Fibroblast of villous mesenchyme (primary cell): ENCODE measurements at regions not wholly inside any gene's neighbourhood (a gene's known extent, or its start where the extent isn't known, plus 50 kb on each side); places are given as distances from the start of the nearest gene placed in this dataset.

Experiments used
- DNase-seq: peaks from one replicate; pipeline ENCODE4 v3.0.0-alpha.2; 2010; ENCODE audit warnings: low read depth
- H3K4me3 ChIP-seq: 2 replicates; pipeline ENCODE4 v1.5.1; 2011; ENCODE audit warnings: low read depth, mild to moderate bottlenecking, low read length
- TF ChIP-seq, protein P1 (sequence below): IDR thresholded peaks from 2 replicates; pipeline ENCODE4 v1.5.1; 2012; ENCODE audit warnings: low read depth, mild to moderate bottlenecking, low read length; ENCODE audit not compliant: insufficient read depth

DNA sequence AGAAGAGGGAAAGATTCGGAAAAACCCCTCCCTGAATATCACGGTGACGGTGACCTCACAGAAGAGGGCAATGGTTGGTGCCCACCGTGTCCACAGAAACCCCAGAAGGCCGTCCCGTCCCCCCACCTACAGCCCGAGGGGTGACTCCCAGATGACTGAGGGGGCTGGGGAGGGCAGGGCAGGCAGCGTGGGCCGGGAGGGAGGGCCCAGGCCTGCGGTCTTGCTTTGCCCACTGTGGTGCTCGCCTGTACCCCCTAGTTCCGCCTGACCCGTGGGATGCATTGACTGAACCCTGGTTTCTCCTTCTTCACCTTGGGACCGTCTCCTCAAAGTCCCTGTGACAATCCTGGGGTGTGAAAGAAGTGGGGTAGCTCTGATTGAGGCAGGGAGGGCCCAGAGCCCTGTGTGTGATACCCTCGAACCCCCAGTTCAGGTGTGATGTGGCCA lies 526.7 kb downstream of the BRD1 start:
- TF ChIP-seq, protein P1, sequence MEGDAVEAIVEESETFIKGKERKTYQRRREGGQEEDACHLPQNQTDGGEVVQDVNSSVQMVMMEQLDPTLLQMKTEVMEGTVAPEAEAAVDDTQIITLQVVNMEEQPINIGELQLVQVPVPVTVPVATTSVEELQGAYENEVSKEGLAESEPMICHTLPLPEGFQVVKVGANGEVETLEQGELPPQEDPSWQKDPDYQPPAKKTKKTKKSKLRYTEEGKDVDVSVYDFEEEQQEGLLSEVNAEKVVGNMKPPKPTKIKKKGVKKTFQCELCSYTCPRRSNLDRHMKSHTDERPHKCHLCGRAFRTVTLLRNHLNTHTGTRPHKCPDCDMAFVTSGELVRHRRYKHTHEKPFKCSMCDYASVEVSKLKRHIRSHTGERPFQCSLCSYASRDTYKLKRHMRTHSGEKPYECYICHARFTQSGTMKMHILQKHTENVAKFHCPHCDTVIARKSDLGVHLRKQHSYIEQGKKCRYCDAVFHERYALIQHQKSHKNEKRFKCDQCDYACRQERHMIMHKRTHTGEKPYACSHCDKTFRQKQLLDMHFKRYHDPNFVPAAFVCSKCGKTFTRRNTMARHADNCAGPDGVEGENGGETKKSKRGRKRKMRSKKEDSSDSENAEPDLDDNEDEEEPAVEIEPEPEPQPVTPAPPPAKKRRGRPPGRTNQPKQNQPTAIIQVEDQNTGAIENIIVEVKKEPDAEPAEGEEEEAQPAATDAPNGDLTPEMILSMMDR, result no peak
- DNase-seq, result no peak

DNA sequence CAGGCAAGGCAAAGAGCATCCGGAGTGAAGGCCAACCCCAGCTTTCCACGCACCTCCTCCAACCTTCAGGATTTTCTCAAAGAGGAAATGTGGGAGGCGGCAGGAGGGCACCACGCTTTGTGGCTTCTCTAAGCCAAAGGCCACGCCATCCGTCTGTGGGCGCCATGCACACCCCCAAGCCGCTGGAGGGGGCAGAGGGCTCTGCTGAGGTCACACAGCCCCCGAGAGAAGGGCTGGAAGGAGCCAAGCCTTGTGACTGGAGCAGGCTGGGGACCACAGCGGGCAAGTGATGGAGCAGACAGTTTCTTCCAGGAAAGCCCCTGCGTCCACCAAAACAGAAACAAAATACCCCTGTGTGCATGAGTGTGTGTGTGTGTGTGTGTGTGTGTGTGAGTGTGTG lies 527.4 kb downstream of the BRD1 start:
- no peak overlapping the region for H3K4me3 ChIP-seq
- no peak for DNase-seq
- TF ChIP-seq, protein P1, result no peak

More for the DNA sequence above, 526.7 kb downstream of the BRD1 start:
- H3K4me3 ChIP-seq, result no peak overlapping the region

DNA sequence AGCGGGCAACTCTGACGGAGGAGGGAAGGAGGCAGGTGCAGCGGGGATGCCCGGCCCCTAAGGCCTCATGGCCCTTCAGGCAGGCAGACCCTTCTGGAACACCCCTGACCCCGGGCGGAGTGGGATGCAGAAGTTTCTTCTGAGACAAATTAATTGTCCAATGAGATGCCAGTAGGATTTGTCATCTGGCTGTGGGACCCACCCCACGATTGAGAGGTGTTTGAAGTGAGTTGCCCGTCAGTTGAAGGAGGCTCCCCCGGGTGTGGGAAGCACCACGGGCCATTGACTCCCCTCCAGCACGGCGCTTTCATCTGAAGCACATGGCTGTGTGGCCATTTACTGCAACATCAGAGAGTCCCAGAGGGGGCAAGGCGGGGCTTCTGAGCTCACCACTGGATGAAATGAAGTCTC lies 527.8 kb downstream of the BRD1 start:
- DNase-seq, result no peak
- H3K4me3 ChIP-seq, result no peak overlapping the region
- TF ChIP-seq, protein P1, result no peak

DNA sequence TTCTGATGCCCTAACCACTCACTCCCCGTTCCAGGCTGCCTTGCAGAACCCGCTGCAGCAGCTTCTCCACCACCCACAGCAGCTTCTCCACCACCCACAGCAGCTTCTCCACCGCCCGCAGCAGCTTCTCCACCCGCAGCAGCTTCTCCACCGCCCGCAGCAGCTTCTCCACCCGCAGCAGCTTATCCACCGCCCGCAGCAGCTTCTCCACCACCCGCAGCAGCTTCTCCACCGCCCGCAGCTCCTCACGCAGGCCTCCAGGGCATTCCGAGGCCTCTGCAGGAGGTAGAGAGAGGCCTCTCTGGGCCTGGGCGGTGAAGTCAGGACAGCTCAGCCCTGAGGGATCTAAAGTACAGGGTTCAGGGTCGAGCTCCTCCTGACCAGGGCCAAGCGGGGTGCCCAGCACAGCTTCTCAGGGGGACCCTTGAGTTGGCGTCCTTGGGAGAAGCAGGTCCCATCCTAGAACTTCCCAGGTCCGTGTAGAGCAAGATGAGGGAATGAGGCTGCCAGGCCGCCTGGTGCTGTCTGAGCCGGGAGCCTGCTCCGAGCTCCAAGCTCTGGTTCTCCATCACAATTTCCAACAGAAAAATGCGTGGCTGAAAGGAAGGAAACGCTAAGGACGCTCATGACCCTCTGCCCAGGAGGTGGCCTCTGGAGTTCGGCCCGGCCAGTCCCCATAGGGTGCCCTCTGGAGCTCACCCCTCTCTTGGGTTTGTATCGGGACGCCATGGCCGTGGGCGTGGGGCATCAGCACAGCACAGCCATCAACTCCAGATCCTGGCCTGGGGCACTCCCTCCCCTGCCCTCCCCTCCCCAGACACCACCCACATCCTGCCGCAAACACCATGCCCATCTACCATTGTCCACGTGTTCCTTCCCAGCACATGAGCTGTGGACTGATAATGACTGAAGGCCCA lies 528.6 kb downstream of the BRD1 start:
- no peak for DNase-seq
- TF ChIP-seq, protein P1, result no peak
- H3K4me3 ChIP-seq, result no peak overlapping the region

DNA sequence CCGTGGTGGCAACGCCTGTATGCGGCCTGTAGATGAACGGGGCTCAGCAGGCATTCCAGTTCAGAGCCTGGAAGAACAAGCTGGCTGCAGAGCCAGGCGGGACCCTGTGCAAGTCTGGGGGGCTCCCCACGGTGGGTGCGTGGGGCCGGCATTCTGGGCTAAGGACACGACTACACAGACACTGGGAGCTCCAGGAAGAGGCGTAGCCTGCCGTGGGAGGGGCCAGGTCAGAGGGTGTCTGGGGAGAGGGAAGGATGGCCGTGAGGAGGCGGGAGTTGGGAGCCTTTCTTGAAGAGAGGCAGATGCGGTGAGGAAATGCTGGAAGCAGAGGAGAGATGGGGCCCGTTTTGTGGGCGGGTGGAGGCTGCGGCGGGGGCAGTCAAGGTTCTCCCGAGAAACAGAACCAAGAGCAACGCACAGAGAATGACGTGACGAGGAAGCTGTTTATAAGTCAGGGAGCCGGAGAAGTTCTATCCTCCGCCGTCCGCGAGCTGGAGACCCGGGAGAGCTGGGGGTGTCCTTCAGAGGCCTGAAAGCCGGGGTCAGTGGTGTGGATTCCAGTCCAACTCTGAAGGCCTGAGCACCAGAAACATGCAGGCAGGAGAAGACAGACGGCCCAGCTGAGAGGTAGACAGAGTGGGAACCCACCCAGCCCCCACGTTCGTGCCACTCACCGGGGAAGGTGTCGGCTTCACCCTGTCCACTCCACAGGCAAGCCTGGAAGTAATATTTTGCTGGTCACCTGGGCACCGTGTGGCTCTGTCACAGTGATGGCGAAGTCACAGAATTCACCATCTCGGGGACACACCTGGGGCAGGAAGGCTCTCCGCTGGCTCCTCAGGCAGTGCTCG lies 529.6 kb downstream of the BRD1 start:
- DNase-seq, result no peak
- no peak overlapping the region for H3K4me3 ChIP-seq
- TF ChIP-seq, protein P1, result no peak

DNA sequence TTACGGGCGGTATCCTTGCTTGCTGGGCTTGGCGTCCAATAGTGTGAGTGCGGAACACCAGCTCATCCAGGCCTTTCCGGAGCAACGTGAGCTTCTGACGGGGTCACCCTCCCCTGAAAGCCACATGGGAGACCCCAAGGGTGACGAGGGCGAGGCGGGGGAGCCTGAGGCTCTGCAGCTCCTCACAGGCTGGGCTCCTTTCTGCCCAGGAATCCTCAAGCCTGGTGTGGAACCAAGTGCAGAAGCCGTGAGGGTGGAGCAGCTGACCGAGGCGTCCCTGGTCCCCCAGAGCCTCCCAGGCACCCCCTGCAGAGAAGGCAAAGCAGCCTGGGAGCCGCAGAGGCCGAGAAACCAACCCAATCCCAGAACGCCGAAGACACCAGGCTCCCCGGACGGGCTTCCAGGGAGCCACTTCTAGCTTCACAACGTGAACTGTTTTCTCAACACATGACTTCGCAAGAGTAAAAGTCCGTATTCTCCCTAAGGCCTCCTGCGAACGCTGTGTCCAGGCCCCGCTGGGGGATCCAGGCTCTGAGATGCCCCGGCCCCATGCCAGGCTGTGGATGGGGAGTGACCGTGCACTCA lies 530.3 kb downstream of the BRD1 start:
- DNase-seq, result no peak
- H3K4me3 ChIP-seq, result no peak overlapping the region
- TF ChIP-seq, protein P1, result no peak
